Body of pancreas (tissue), 4 donors: ENCODE measurements at regions not wholly inside any gene's neighbourhood (a gene's known extent, or its start where the extent isn't known, plus 50 kb on each side); places are given as distances from the start of the nearest gene placed in this dataset.

Source experiments
- POLR2A ChIP-seq, 3 donors: fragments of 450-650 bp; IDR thresholded peaks; one replicate each; pipeline ENCODE4 v1.6.1; 2016; ENCODE audit warnings: antibody characterized with exemption in 3 of 3, mild to moderate bottlenecking in 2 of 3
- TF ChIP-seq, protein P1 (sequence below), 7 experiments: fragments of 450-650 bp in 4 of 7; fragments of 200-600 bp in 3 of 7; sonication (generic) in 3 of 7; IDR thresholded peaks; one replicate each; pipeline ENCODE4 v1.5.1; 2016 to 2019; ENCODE audit warnings: antibody characterized with exemption in 7 of 7

DNA sequence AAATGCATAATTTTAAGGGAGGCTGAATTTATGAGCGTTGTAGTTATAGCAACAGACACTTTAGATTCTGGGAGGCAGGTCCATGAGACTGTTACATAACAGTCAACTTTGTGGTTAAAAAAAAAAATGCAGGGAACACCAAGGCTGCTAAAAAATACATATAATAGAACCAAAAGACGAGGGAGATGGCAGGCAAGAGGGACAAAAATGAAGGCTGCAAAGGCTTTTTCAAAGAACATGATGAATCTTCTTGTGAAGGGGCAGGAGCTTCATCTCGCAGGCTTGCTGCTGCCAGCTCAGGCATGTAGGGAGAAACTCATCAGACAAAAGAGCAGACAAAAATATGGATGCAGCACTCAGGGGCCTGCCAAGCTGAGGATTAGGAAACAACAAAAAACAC is 243.9 kb downstream of the SHQ1 start:
- TF ChIP-seq POLR2A (IDR thresholded peaks at IDR 0.05) = no peak
- TF ChIP-seq, protein P1, sequence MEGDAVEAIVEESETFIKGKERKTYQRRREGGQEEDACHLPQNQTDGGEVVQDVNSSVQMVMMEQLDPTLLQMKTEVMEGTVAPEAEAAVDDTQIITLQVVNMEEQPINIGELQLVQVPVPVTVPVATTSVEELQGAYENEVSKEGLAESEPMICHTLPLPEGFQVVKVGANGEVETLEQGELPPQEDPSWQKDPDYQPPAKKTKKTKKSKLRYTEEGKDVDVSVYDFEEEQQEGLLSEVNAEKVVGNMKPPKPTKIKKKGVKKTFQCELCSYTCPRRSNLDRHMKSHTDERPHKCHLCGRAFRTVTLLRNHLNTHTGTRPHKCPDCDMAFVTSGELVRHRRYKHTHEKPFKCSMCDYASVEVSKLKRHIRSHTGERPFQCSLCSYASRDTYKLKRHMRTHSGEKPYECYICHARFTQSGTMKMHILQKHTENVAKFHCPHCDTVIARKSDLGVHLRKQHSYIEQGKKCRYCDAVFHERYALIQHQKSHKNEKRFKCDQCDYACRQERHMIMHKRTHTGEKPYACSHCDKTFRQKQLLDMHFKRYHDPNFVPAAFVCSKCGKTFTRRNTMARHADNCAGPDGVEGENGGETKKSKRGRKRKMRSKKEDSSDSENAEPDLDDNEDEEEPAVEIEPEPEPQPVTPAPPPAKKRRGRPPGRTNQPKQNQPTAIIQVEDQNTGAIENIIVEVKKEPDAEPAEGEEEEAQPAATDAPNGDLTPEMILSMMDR (IDR thresholded peaks at IDR 0.05) = no peak
